ENCODE measurements at regions not wholly inside any gene's neighbourhood (a gene's known extent, or its start where the extent isn't known, plus 50 kb on each side); places are given as distances from the start of the nearest gene placed in this dataset.

- TF ChIP-seq, protein P1, sequence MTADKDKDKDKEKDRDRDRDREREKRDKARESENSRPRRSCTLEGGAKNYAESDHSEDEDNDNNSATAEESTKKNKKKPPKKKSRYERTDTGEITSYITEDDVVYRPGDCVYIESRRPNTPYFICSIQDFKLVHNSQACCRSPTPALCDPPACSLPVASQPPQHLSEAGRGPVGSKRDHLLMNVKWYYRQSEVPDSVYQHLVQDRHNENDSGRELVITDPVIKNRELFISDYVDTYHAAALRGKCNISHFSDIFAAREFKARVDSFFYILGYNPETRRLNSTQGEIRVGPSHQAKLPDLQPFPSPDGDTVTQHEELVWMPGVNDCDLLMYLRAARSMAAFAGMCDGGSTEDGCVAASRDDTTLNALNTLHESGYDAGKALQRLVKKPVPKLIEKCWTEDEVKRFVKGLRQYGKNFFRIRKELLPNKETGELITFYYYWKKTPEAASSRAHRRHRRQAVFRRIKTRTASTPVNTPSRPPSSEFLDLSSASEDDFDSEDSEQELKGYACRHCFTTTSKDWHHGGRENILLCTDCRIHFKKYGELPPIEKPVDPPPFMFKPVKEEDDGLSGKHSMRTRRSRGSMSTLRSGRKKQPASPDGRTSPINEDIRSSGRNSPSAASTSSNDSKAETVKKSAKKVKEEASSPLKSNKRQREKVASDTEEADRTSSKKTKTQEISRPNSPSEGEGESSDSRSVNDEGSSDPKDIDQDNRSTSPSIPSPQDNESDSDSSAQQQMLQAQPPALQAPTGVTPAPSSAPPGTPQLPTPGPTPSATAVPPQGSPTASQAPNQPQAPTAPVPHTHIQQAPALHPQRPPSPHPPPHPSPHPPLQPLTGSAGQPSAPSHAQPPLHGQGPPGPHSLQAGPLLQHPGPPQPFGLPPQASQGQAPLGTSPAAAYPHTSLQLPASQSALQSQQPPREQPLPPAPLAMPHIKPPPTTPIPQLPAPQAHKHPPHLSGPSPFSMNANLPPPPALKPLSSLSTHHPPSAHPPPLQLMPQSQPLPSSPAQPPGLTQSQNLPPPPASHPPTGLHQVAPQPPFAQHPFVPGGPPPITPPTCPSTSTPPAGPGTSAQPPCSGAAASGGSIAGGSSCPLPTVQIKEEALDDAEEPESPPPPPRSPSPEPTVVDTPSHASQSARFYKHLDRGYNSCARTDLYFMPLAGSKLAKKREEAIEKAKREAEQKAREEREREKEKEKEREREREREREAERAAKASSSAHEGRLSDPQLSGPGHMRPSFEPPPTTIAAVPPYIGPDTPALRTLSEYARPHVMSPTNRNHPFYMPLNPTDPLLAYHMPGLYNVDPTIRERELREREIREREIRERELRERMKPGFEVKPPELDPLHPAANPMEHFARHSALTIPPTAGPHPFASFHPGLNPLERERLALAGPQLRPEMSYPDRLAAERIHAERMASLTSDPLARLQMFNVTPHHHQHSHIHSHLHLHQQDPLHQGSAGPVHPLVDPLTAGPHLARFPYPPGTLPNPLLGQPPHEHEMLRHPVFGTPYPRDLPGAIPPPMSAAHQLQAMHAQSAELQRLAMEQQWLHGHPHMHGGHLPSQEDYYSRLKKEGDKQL (CRISPR knock-in tag; IDR thresholded peaks at IDR 0.05; ENCODE audit: borderline replicate concordance) = no peak
- no peak for TF ChIP-seq ZNF75A (CRISPR knock-in tag; IDR thresholded peaks at IDR 0.05)
- TF ChIP-seq KAT8 (IDR thresholded peaks at IDR 0.05; ENCODE audit: low read depth) = no peak
- no peak for TF ChIP-seq MAFK (IDR thresholded peaks at IDR 0.05; ENCODE audit: low read length)
- TF ChIP-seq SOX6 (IDR thresholded peaks at IDR 0.05) = no peak
- no peak for TF ChIP-seq RUNX1 (IDR thresholded peaks at IDR 0.05; ENCODE audit: low read depth)
- no peak for TF ChIP-seq ZFP36 (IDR thresholded peaks at IDR 0.05; ENCODE audit: low read depth, low read length, partially characterized antibody)
Measured at GRCh38 chr3:165523801-165524200, 313.4 kb downstream of the BCHE start (continued).

- BruUV-seq (replicated peaks) = no TSS peak
- H3K27me3 ChIP-seq (ENCODE audit: control insufficient read depth in 2 of 2, insufficient read depth in 2 of 2, low read length in 2 of 2) = no peaks in the 10 kb centered on the region
- no peak overlapping the region for H3K27ac ChIP-seq (ENCODE audit: extremely low read depth, low read depth, low read length)
- H3K4me2 ChIP-seq (ENCODE audit: insufficient read depth, low read length) = no peak overlapping the region
- H3K36me3 ChIP-seq (ENCODE audit: control insufficient read depth, insufficient read depth, low read length) = no peaks in the 10 kb centered on the region
- no peak overlapping the region for H3K4me3 ChIP-seq
- no peak overlapping the region for H2AFZ ChIP-seq (ENCODE audit: low read depth, low read length)
- 0% methylated on average over 1 of the region's 1 CpG for WGBS (ENCODE audit: insufficient coverage, low coverage, missing lambda C conversion rate)
- ChIA-PET CTCF (ENCODE audit: low intra/inter-chr PET ratio) (no interaction called here), POLR2A (no interaction called here)
- in situ Hi-C loops (cut with MboI) (no loop called here), intact Hi-C loops (cut with micrococcal nuclease) (no loop called here)
- no peak for ATAC-seq
- no peak overlapping the region for H3K9ac ChIP-seq (ENCODE audit: insufficient read depth in 1 of 2, low read depth in 2 of 2, low read length in 2 of 2)
- H4K20me1 ChIP-seq (replicated peaks; ENCODE audit: control insufficient read depth, insufficient read depth, low read length) = no peaks in the 10 kb centered on the region
- H3K79me2 ChIP-seq (ENCODE audit: control insufficient read depth, insufficient read depth, low read length) = no peaks in the 10 kb centered on the region
- FAIRE-seq = no peak
- H3K9me1 ChIP-seq (ENCODE audit: control insufficient read depth, insufficient read depth, low read length) = no peaks in the 10 kb centered on the region
- DNase-seq (ENCODE audit: extremely low read depth in 1 of 4, low spot score in 3 of 4) = no peak
- no peaks in the 10 kb centered on the region for H3K4me1 ChIP-seq (replicated peaks in 1 of 2; ENCODE audit: control insufficient read depth in 2 of 2, insufficient read depth in 2 of 2, low read length in 2 of 2)
- no peaks in the 10 kb centered on the region for H3K9me3 ChIP-seq (replicated peaks; ENCODE audit: control insufficient read depth, insufficient read depth, low read depth, low read length)
- no peak for TF ChIP-seq NFXL1 (CRISPR knock-in tag; IDR thresholded peaks at IDR 0.05)
- TF ChIP-seq ZC3H4 (CRISPR knock-in tag; IDR thresholded peaks at IDR 0.05; ENCODE audit: borderline replicate concordance) = no peak
- TF ChIP-seq HLTF (IDR thresholded peaks at IDR 0.05) = no peak
- TF ChIP-seq KLF13 (tag; IDR thresholded peaks at IDR 0.05; ENCODE audit: borderline replicate concordance, low read depth) = no peak
- no peak for TF ChIP-seq TCFL5 (CRISPR knock-in tag; conservative IDR thresholded peaks at IDR 0.05)
- no peak for TF ChIP-seq YBX1 (IDR thresholded peaks at IDR 0.05)
- TF ChIP-seq ZBTB7A (IDR thresholded peaks at IDR 0.05; ENCODE audit: borderline replicate concordance, control insufficient read depth, low read depth, low read length) = no peak
- no peak for TF ChIP-seq ATF1 (CRISPR knock-in tag; IDR thresholded peaks at IDR 0.05)
- TF ChIP-seq ATF1 (tag; IDR thresholded peaks at IDR 0.05) = no peak
- TF ChIP-seq, protein P2, sequence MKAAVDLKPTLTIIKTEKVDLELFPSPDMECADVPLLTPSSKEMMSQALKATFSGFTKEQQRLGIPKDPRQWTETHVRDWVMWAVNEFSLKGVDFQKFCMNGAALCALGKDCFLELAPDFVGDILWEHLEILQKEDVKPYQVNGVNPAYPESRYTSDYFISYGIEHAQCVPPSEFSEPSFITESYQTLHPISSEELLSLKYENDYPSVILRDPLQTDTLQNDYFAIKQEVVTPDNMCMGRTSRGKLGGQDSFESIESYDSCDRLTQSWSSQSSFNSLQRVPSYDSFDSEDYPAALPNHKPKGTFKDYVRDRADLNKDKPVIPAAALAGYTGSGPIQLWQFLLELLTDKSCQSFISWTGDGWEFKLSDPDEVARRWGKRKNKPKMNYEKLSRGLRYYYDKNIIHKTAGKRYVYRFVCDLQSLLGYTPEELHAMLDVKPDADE (conservative IDR thresholded peaks at IDR 0.05; ENCODE audit: control insufficient read depth, low read depth, low read length) = no peak
- no peak for TF ChIP-seq KLF16 (IDR thresholded peaks at IDR 0.05)
Measured at GRCh38 chr3:165522386-165522785, 314.8 kb downstream of the BCHE start.
